ENCODE measurements at regions not wholly inside any gene's neighbourhood (a gene's known extent, or its start where the extent isn't known, plus 50 kb on each side); places are given as distances from the start of the nearest gene placed in this dataset.

GRCh38 chrX:9327086-9327746 lies 137.6 kb upstream of the TBL1X start:
- no peaks in the 10 kb centered on the region for H3K9me3 ChIP-seq (ENCODE audit: control insufficient read depth in 2 of 2, insufficient read depth in 1 of 2, low read depth in 1 of 2, low read length in 1 of 2)
- WGBS, 2 donors = 94 to 96% methylated on average over 6 of the region's 6 CpGs
- H3K27ac ChIP-seq (ENCODE audit: low read depth in 2 of 2, low read length in 1 of 2) = no peak overlapping the region
- no peak overlapping the region for H3K4me3 ChIP-seq (ENCODE audit: low read depth in 1 of 2, low read length in 2 of 2)
- H3K36me3 ChIP-seq (ENCODE audit: control insufficient read depth in 2 of 2, insufficient read depth in 2 of 2, low read length in 1 of 2) = no peaks in the 10 kb centered on the region
- no peaks in the 10 kb centered on the region for H3K27me3 ChIP-seq (ENCODE audit: control insufficient read depth in 1 of 2, insufficient read depth in 2 of 2, low read length in 2 of 2)
- no peaks in the 10 kb centered on the region for H3K4me1 ChIP-seq (ENCODE audit: control insufficient read depth in 2 of 2, insufficient read depth in 2 of 2, low read length in 1 of 2)

DNA sequence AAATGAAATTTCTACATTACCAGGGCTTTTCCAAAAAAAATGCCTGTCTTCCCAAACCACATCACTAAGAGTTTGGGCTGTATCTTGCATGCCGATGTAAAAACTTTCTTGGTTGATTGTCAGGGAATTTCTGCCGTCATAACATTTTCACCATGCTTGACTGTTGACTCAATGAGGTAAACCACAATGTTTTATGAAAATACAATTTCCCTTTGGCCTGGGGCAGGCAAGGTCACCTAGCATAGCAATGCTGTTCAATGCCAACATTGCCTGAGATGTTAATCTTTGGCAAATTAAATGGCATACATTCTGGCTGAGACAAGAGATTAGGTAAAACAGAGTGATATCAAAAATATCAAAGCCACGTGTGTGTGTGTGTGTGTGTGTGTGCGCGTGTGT lies 137.1 kb upstream of the TBL1X start:
- Histone ChIP-seq H3K27me3 (ENCODE audit: control insufficient read depth in 1 of 2, insufficient read depth in 2 of 2, low read length in 2 of 2) (no peaks in the 10 kb centered on the region), H3K9me3 (ENCODE audit: control insufficient read depth in 2 of 2, insufficient read depth in 1 of 2, low read depth in 1 of 2, low read length in 1 of 2) (no peaks in the 10 kb centered on the region), H3K36me3 (ENCODE audit: control insufficient read depth in 2 of 2, insufficient read depth in 2 of 2, low read length in 1 of 2) (no peaks in the 10 kb centered on the region), H3K4me3 (ENCODE audit: low read depth in 1 of 2, low read length in 2 of 2) (no peak overlapping the region), H3K27ac (ENCODE audit: low read depth in 2 of 2, low read length in 1 of 2) (no peak overlapping the region), H3K4me1 (ENCODE audit: control insufficient read depth in 2 of 2, insufficient read depth in 2 of 2, low read length in 1 of 2) (no peaks in the 10 kb centered on the region)
- WGBS, 2 donors = 47 to 54% methylated on average over 5 of the region's 5 CpGs

- H3K4me3 ChIP-seq (ENCODE audit: low read depth in 1 of 2, low read length in 2 of 2) = no peak overlapping the region
- H3K4me1 ChIP-seq (ENCODE audit: control insufficient read depth in 2 of 2, insufficient read depth in 2 of 2, low read length in 1 of 2) = no peaks in the 10 kb centered on the region
- no peak overlapping the region for H3K27ac ChIP-seq (ENCODE audit: low read depth in 2 of 2, low read length in 1 of 2)
- H3K9me3 ChIP-seq (ENCODE audit: control insufficient read depth in 2 of 2, insufficient read depth in 1 of 2, low read depth in 1 of 2, low read length in 1 of 2) = no peaks in the 10 kb centered on the region
- no peaks in the 10 kb centered on the region for H3K36me3 ChIP-seq (ENCODE audit: control insufficient read depth in 2 of 2, insufficient read depth in 2 of 2, low read length in 1 of 2)
- no peaks in the 10 kb centered on the region for H3K27me3 ChIP-seq (ENCODE audit: control insufficient read depth in 1 of 2, insufficient read depth in 2 of 2, low read length in 2 of 2)
- 77 to 82% methylated on average over 5 of the region's 5 CpGs for WGBS, 2 donors
Measured at GRCh38 chrX:9329056-9329455, 135.8 kb upstream of the TBL1X start.

GRCh38 chrX:9330249-9330982 lies 134.4 kb upstream of the TBL1X start:
- no peaks in the 10 kb centered on the region for H3K9me3 ChIP-seq (ENCODE audit: control insufficient read depth in 2 of 2, insufficient read depth in 1 of 2, low read depth in 1 of 2, low read length in 1 of 2)
- no peaks in the 10 kb centered on the region for H3K27me3 ChIP-seq (ENCODE audit: control insufficient read depth in 1 of 2, insufficient read depth in 2 of 2, low read length in 2 of 2)
- H3K36me3 ChIP-seq (ENCODE audit: control insufficient read depth in 2 of 2, insufficient read depth in 2 of 2, low read length in 1 of 2) = no peaks in the 10 kb centered on the region
- WGBS, 2 donors = 79 to 86% methylated on average over 8 of the region's 8 CpGs
- H3K4me1 ChIP-seq (ENCODE audit: control insufficient read depth in 2 of 2, insufficient read depth in 2 of 2, low read length in 1 of 2) = no peaks in the 10 kb centered on the region
- H3K4me3 ChIP-seq (ENCODE audit: low read depth in 1 of 2, low read length in 2 of 2) = no peak overlapping the region
- H3K27ac ChIP-seq (ENCODE audit: low read depth in 2 of 2, low read length in 1 of 2) = no peak overlapping the region

DNA sequence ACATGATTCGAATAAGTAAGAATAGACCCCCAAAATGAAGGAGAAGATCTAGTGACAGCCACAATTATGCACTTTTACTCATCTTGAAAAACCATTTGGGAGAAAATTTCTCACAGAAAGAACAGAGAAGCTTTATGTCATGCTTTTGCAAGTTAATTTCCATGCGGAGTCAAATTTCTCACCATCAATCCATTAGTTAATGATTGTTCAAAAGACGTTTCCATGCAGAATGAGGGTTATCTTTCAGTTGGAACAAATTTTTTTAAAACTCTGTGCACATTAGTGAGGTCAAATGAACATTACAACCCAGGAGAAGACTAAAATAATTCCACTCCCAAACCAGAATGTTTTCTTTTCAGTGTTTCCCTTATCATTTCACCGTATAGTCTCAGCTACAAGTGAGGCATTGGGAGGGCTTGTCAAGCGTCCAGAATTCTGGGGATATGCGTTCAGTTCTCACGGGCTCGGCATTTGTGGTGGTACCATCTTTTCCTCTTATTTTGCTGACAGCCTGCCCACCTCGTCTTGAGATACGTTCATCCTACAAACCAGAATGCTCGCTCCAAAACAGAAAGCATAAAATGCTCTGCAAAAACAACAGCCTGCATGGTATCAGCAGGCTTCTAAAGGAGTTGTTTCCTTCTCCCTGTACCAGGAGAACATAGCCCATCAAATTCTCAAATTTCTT lies 130.8 kb upstream of the TBL1X start:
- Histone ChIP-seq H3K9me3 (ENCODE audit: control insufficient read depth in 2 of 2, insufficient read depth in 1 of 2, low read depth in 1 of 2, low read length in 1 of 2) (no peaks in the 10 kb centered on the region), H3K27ac (ENCODE audit: low read depth in 2 of 2, low read length in 1 of 2) (no peak overlapping the region), H3K36me3 (ENCODE audit: control insufficient read depth in 2 of 2, insufficient read depth in 2 of 2, low read length in 1 of 2) (no peaks in the 10 kb centered on the region), H3K4me1 (ENCODE audit: control insufficient read depth in 2 of 2, insufficient read depth in 2 of 2, low read length in 1 of 2) (peaks cover 0 to 3% of the 10 kb centered on the region in 2 donors), H3K27me3 (ENCODE audit: control insufficient read depth in 1 of 2, insufficient read depth in 2 of 2, low read length in 2 of 2) (no peaks in the 10 kb centered on the region), H3K4me3 (ENCODE audit: low read depth in 1 of 2, low read length in 2 of 2) (no peak overlapping the region)
- WGBS, 2 donors = 61 to 74% methylated on average over 11 of the region's 11 CpGs

GRCh38 chrX:9335251-9335650 lies 129.6 kb upstream of the TBL1X start:
- no peak overlapping the region for H3K27ac ChIP-seq (ENCODE audit: low read depth in 2 of 2, low read length in 1 of 2)
- H3K4me1 ChIP-seq (ENCODE audit: control insufficient read depth in 2 of 2, insufficient read depth in 2 of 2, low read length in 1 of 2) = peaks cover 0 to 3% of the 10 kb centered on the region in 2 donors
- H3K27me3 ChIP-seq (ENCODE audit: control insufficient read depth in 1 of 2, insufficient read depth in 2 of 2, low read length in 2 of 2) = no peaks in the 10 kb centered on the region
- no peak overlapping the region for H3K4me3 ChIP-seq (ENCODE audit: low read depth in 1 of 2, low read length in 2 of 2)
- H3K36me3 ChIP-seq (ENCODE audit: control insufficient read depth in 2 of 2, insufficient read depth in 2 of 2, low read length in 1 of 2) = no peaks in the 10 kb centered on the region
- H3K9me3 ChIP-seq (ENCODE audit: control insufficient read depth in 2 of 2, insufficient read depth in 1 of 2, low read depth in 1 of 2, low read length in 1 of 2) = no peaks in the 10 kb centered on the region
- WGBS, 2 donors = 90 to 99% methylated on average over 6 of the region's 6 CpGs

GRCh38 chrX:9336456-9336855 lies 128.4 kb upstream of the TBL1X start:
- Histone ChIP-seq H3K9me3 (ENCODE audit: control insufficient read depth in 2 of 2, insufficient read depth in 1 of 2, low read depth in 1 of 2, low read length in 1 of 2) (no peaks in the 10 kb centered on the region), H3K4me3 (ENCODE audit: low read depth in 1 of 2, low read length in 2 of 2) (no peak overlapping the region), H3K27ac (ENCODE audit: low read depth in 2 of 2, low read length in 1 of 2) (no peak overlapping the region), H3K36me3 (ENCODE audit: control insufficient read depth in 2 of 2, insufficient read depth in 2 of 2, low read length in 1 of 2) (no peaks in the 10 kb centered on the region), H3K4me1 (ENCODE audit: control insufficient read depth in 2 of 2, insufficient read depth in 2 of 2, low read length in 1 of 2) (peaks cover 0 to 3% of the 10 kb centered on the region in 2 donors), H3K27me3 (ENCODE audit: control insufficient read depth in 1 of 2, insufficient read depth in 2 of 2, low read length in 2 of 2) (no peaks in the 10 kb centered on the region)
- WGBS, 2 donors = 69 to 81% methylated on average over 8 of the region's 8 CpGs

- no peaks in the 10 kb centered on the region for H3K27me3 ChIP-seq (ENCODE audit: control insufficient read depth in 1 of 2, insufficient read depth in 2 of 2, low read length in 2 of 2)
Measured at GRCh38 chrX:9337046-9337445, 127.8 kb upstream of the TBL1X start.

DNA sequence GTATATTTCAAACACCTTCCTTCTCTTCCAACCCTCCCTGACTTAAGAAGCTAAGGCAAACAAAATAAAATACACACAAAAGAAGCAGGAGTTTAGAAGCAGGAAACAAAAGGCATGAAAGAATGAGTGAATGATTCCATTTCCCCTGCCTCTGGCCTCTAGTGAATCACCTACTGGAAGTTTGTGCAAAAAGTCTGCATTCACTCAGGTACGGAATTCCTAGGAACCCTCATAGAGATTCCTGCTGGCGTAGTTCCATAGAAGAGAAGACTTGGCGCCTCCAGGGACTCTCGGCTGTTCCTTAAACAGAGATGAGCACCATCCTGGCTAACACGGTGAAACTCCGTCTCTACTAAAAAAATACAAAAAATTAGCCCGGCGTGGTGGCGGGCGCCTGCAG lies 125.9 kb upstream of the TBL1X start:
- no peak overlapping the region for H3K27ac ChIP-seq (ENCODE audit: low read depth in 2 of 2, low read length in 1 of 2)
- H3K36me3 ChIP-seq (ENCODE audit: control insufficient read depth in 2 of 2, insufficient read depth in 2 of 2, low read length in 1 of 2) = no peaks in the 10 kb centered on the region
- no peak overlapping the region for H3K4me3 ChIP-seq (ENCODE audit: low read depth in 1 of 2, low read length in 2 of 2)
- H3K4me1 ChIP-seq (ENCODE audit: control insufficient read depth in 2 of 2, insufficient read depth in 2 of 2, low read length in 1 of 2) = peaks cover 0 to 4% of the 10 kb centered on the region in 2 donors
- no peaks in the 10 kb centered on the region for H3K9me3 ChIP-seq (ENCODE audit: control insufficient read depth in 2 of 2, insufficient read depth in 1 of 2, low read depth in 1 of 2, low read length in 1 of 2)
- H3K27me3 ChIP-seq (ENCODE audit: control insufficient read depth in 1 of 2, insufficient read depth in 2 of 2, low read length in 2 of 2) = no peaks in the 10 kb centered on the region
- 95 to 96% methylated on average over 10 of the region's 10 CpGs for WGBS, 2 donors

More at GRCh38 chrX:9337046-9337445, 127.8 kb upstream of the TBL1X start:
- Histone ChIP-seq H3K36me3 (ENCODE audit: control insufficient read depth in 2 of 2, insufficient read depth in 2 of 2, low read length in 1 of 2) (no peaks in the 10 kb centered on the region), H3K4me3 (ENCODE audit: low read depth in 1 of 2, low read length in 2 of 2) (no peak overlapping the region), H3K4me1 (ENCODE audit: control insufficient read depth in 2 of 2, insufficient read depth in 2 of 2, low read length in 1 of 2) (peaks cover 0 to 3% of the 10 kb centered on the region in 2 donors), H3K27ac (ENCODE audit: low read depth in 2 of 2, low read length in 1 of 2) (no peak overlapping the region), H3K9me3 (ENCODE audit: control insufficient read depth in 2 of 2, insufficient read depth in 1 of 2, low read depth in 1 of 2, low read length in 1 of 2) (no peaks in the 10 kb centered on the region)
- WGBS, 2 donors = 56 to 63% methylated on average over 5 of the region's 5 CpGs
